ENCODE measurements at regions not wholly inside any gene's neighbourhood (a gene's known extent, or its start where the extent isn't known, plus 50 kb on each side); places are given as distances from the start of the nearest gene placed in this dataset.
"Not testable (repeated sequence)": the region's sequence is repeated elsewhere in the genome, so short reads cannot be mapped to it uniquely, and the experiment has no call there.

DNA sequence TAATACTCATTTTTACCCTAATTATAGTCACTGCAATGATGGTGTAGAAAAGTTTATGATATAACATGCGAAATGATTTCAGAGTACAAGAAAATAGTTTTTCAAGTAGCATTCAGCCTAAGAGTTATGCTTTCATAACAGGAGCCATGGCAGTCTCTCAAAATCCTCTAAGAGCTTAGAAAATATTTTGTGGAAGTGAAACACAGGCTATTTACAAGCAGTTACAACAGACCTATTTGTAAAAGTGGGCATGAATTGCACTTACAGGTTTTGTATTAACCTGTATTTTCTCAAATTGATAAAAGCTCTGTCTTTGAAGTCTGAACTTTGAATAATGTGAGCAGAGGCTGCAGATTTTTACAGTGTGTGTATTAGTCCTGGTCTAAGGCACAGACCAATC is 523.3 kb downstream of the LRRC70 start:
- DNase-seq: no peak
- Histone ChIP-seq H3K4me3 (ENCODE audit: low read length) (no peak overlapping the region), H3K9me3 (ENCODE audit: control insufficient read depth, low read depth, low read length) (no peaks in the 10 kb centered on the region), H3K27me3 (ENCODE audit: control insufficient read depth, insufficient read depth, low read length) (no peaks in the 10 kb centered on the region), H3K27ac (ENCODE audit: low read length) (no peak overlapping the region), H3K36me3 (ENCODE audit: control insufficient read depth, insufficient read depth, low read length) (no peaks in the 10 kb centered on the region), H3K4me1 (ENCODE audit: control insufficient read depth, insufficient read depth, low read length) (no peaks in the 10 kb centered on the region)
- 100% methylated on average over 1 of the region's 1 CpG for WGBS (ENCODE audit: insufficient coverage, low lambda C conversion rate)

DNA sequence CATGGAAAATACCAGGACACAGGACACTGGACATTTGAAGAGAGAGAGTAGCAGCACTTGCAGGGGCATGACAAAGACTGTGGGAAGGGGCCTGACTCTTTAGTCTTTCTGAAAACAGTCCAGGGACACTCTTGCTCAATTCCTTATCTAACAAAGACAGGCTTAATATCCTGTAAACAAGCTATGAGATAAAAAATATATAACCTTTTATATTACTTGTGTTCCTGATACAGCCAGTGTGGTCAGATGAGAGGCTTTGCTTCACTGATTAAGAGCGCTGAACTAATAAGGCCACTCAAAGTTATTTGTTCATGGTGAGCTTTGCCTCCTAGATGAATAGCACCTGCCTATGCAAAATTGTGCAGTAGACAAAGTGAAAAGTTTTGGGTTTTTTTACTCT is 518.7 kb downstream of the LRRC70 start:
- Histone ChIP-seq H3K9me3 (ENCODE audit: control insufficient read depth, low read depth, low read length) (no peaks in the 10 kb centered on the region), H3K4me3 (ENCODE audit: low read length) (no peak overlapping the region), H3K27ac (ENCODE audit: low read length) (no peak overlapping the region)

DNA sequence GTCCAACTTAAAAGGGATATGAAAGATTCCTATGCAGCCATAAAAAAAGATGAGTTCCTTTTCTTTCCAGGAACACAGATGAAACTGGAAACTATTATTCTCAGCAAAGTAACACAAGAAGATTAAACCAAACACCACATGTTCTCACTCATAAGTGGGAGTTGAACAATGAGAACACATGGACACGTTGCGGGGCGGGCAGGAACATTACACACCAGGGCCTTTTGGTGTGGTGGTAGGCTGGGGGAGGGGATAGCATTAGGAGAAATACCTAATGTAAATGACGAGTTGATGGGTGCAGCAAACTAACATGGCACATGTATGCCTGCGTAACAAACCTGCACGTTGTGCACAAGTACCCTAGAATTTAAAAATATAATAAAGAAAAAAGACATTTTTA is 516.1 kb downstream of the LRRC70 start:
- 100% methylated on average over 1 of the region's 6 CpGs for WGBS (ENCODE audit: insufficient coverage, low lambda C conversion rate)
- no peak overlapping the region for H3K27ac ChIP-seq (ENCODE audit: low read length)
- no peaks in the 10 kb centered on the region for H3K36me3 ChIP-seq (ENCODE audit: control insufficient read depth, insufficient read depth, low read length)
- no peaks in the 10 kb centered on the region for H3K4me1 ChIP-seq (ENCODE audit: control insufficient read depth, insufficient read depth, low read length)
- no peak for DNase-seq
- no peaks in the 10 kb centered on the region for H3K9me3 ChIP-seq (ENCODE audit: control insufficient read depth, low read depth, low read length)
- no peaks in the 10 kb centered on the region for H3K27me3 ChIP-seq (ENCODE audit: control insufficient read depth, insufficient read depth, low read length)
- no peak overlapping the region for H3K4me3 ChIP-seq (ENCODE audit: low read length)

More for the DNA sequence above, 518.7 kb downstream of the LRRC70 start:
- Histone ChIP-seq H3K36me3 (ENCODE audit: control insufficient read depth, insufficient read depth, low read length) (no peaks in the 10 kb centered on the region), H3K27me3 (ENCODE audit: control insufficient read depth, insufficient read depth, low read length) (no peaks in the 10 kb centered on the region), H3K4me1 (ENCODE audit: control insufficient read depth, insufficient read depth, low read length) (no peaks in the 10 kb centered on the region)
- DNase-seq: peak in 1 of 2 donors; percentile 7
- WGBS (ENCODE audit: insufficient coverage, low lambda C conversion rate): no CpG with 5 or more reads among the region's 1 CpG

DNA sequence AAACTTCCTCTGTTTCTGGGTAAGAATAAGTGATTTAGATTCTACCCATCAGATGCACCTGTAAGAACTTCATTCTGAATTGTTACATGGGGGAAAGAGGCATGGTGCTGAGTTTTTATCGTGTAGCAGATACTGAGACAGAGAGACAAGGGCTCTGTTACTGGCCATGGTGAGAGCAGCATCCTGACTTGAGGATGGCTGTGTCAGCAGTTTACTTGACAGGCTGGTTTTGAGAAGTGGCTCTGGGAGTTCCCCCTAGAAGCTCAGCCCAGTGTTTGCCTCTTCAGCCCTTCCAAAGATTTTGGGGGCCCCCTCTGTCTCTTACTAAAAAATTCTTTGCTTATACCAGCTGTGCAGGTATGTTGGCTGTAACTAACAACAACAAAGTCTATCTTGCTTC is 510.5 kb downstream of the LRRC70 start:
- Histone ChIP-seq H3K9me3 (ENCODE audit: control insufficient read depth, low read depth, low read length) (peaks cover 5% of the 10 kb centered on the region), H3K4me1 (ENCODE audit: control insufficient read depth, insufficient read depth, low read length) (peaks cover 3% of the 10 kb centered on the region), H3K27me3 (ENCODE audit: control insufficient read depth, insufficient read depth, low read length) (no peaks in the 10 kb centered on the region), H3K36me3 (ENCODE audit: control insufficient read depth, insufficient read depth, low read length) (no peaks in the 10 kb centered on the region), H3K4me3 (ENCODE audit: low read length) (no peak overlapping the region), H3K27ac (ENCODE audit: low read length) (no peak overlapping the region)
- no peak for DNase-seq
- WGBS (ENCODE audit: insufficient coverage, low lambda C conversion rate): no CpG with 5 or more reads among the region's 1 CpG

DNA sequence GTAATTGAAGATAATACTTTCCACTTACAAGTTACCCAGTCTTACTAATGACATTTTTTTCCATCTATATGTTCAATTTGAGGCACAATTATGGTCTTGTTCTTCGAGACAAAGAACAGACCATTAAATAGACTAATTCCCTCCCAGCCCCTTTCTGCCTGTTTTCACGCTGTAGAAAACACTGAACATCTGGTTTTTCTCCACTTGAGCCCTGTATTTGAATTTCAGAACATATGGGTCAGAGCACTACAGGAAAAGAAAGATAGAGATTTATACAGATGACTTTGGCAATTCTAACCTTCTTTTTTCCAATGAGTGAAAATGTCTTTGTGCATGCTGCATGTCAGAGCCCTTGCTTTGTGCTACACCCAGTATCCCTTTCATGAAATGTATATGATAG is 506.9 kb downstream of the LRRC70 start:
- WGBS (ENCODE audit: insufficient coverage, low lambda C conversion rate): 43% methylated on average over 1 of the region's 2 CpGs
- Histone ChIP-seq H3K4me3 (ENCODE audit: low read length) (no peak overlapping the region), H3K9me3 (ENCODE audit: control insufficient read depth, low read depth, low read length) (peaks cover 8% of the 10 kb centered on the region), H3K27ac (ENCODE audit: low read length) (no peak overlapping the region), H3K36me3 (ENCODE audit: control insufficient read depth, insufficient read depth, low read length) (no peaks in the 10 kb centered on the region), H3K27me3 (ENCODE audit: control insufficient read depth, insufficient read depth, low read length) (no peaks in the 10 kb centered on the region), H3K4me1 (ENCODE audit: control insufficient read depth, insufficient read depth, low read length) (peaks cover 3% of the 10 kb centered on the region)
- DNase-seq: no peak

DNA sequence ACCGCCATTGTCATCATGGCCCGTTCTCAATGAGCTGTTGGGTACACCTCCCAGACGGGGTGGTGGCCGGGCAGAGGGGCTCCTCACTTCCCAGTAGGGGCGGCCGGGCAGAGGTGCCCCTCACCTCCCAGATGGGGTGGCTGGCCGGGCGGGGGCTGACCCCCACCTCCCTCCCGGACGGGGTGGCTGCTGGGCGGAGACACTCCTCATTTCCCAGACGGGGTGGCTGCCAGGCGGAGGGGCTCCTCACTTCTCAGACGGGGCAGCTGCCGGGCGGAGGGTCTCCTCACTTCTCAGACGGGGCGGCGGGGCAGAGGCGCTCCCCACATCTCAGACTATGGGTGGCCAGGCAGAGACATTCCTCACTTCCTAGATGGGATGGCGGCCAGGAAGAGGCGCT is 505.1 kb downstream of the LRRC70 start:
- WGBS (ENCODE audit: insufficient coverage, low lambda C conversion rate): no CpG with 5 or more reads among the region's 22 CpGs
- not testable (repeated sequence) for H3K9me3 ChIP-seq (ENCODE audit: control insufficient read depth, low read depth, low read length)

DNA sequence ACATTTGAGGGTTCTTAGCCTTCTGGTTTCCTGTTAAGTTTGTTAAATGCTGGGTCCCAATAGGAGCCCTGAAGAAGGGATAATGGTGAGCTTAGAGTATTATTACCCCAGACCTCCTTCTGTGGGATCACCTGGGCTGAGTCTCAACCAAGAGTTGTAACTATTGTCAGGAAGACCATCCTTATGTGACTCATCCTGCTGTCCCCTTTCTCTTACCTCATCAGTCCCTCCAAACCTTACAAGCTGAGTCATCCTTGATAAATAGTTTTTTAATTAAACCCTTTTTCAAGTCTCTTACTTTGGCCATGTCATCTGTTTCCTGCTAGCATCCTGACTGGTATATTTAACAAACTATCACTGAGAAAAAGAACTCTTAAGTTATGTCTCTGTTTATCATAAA is 502.8 kb downstream of the LRRC70 start:
- H3K36me3 ChIP-seq (ENCODE audit: control insufficient read depth, insufficient read depth, low read length): no peaks in the 10 kb centered on the region
- DNase-seq: no peak
- H3K27ac ChIP-seq (ENCODE audit: low read length): no peak overlapping the region
- H3K4me1 ChIP-seq (ENCODE audit: control insufficient read depth, insufficient read depth, low read length): peaks cover 3% of the 10 kb centered on the region
- peaks cover 8% of the 10 kb centered on the region for H3K9me3 ChIP-seq (ENCODE audit: control insufficient read depth, low read depth, low read length)
- no peaks in the 10 kb centered on the region for H3K27me3 ChIP-seq (ENCODE audit: control insufficient read depth, insufficient read depth, low read length)
- no peak overlapping the region for H3K4me3 ChIP-seq (ENCODE audit: low read length)

More for the DNA sequence above, 505.1 kb downstream of the LRRC70 start:
- H3K36me3 ChIP-seq (ENCODE audit: control insufficient read depth, insufficient read depth, low read length); DNase-seq; H3K4me1 ChIP-seq (ENCODE audit: control insufficient read depth, insufficient read depth, low read length); H3K27ac ChIP-seq (ENCODE audit: low read length); H3K4me3 ChIP-seq (ENCODE audit: low read length); H3K27me3 ChIP-seq (ENCODE audit: control insufficient read depth, insufficient read depth, low read length): not testable (repeated sequence)

DNA sequence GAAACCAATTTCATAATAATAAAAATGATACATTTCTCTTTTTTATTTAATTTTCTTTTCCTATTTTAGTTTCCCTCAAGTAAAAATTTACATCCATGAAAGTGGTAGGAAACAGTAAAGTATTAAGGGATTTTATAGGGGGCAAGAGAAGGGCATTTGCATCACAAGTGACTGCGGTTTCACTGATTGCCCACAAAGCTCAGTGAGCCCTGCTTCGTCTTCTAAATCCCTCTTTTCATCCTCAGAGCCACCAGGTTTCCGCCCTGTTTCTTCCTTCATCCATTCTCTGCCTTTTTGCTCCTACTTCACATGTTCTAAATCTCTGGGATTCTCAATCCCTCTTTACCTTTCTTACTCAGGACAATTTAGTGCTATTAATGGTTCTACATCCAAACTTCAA is 491.4 kb downstream of the LRRC70 start:
- Histone ChIP-seq H3K36me3 (ENCODE audit: control insufficient read depth, insufficient read depth, low read length) (no peaks in the 10 kb centered on the region), H3K9me3 (ENCODE audit: control insufficient read depth, low read depth, low read length) (no peaks in the 10 kb centered on the region), H3K27me3 (ENCODE audit: control insufficient read depth, insufficient read depth, low read length) (no peaks in the 10 kb centered on the region), H3K27ac (ENCODE audit: low read length) (no peak overlapping the region), H3K4me3 (ENCODE audit: low read length) (no peak overlapping the region), H3K4me1 (ENCODE audit: control insufficient read depth, insufficient read depth, low read length) (no peaks in the 10 kb centered on the region)
- DNase-seq: no peak
- 92% methylated on average over 2 of the region's 3 CpGs for WGBS (ENCODE audit: insufficient coverage, low lambda C conversion rate)

DNA sequence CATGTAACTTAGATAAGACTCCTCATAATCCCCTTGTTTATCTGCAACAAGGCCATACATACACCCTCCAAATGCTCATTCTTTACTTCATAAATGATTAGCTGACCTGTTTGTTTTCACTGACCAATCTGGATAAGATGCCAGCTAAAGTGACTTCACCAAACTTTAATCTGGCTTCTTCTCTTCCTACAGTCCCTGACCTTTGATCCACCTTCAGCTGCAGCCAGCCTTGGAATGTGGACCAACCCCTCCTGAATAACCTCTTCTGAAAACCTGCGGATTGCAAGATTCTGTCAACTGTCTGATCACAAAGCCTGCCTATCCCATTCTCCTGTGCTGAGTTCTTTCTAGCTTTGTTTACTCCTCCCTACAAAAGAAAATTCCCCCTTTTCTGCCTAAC is 476.8 kb downstream of the LRRC70 start:
- Histone ChIP-seq H3K4me3 (ENCODE audit: low read length) (no peak overlapping the region), H3K9me3 (ENCODE audit: control insufficient read depth, low read depth, low read length) (no peaks in the 10 kb centered on the region), H3K36me3 (ENCODE audit: control insufficient read depth, insufficient read depth, low read length) (no peaks in the 10 kb centered on the region), H3K4me1 (ENCODE audit: control insufficient read depth, insufficient read depth, low read length) (peaks cover 8% of the 10 kb centered on the region), H3K27me3 (ENCODE audit: control insufficient read depth, insufficient read depth, low read length) (no peaks in the 10 kb centered on the region), H3K27ac (ENCODE audit: low read length) (no peak overlapping the region)
- WGBS (ENCODE audit: insufficient coverage, low lambda C conversion rate): no CpG with 5 or more reads among the region's 1 CpG
- peak; percentile 42 to 52 for DNase-seq

DNA sequence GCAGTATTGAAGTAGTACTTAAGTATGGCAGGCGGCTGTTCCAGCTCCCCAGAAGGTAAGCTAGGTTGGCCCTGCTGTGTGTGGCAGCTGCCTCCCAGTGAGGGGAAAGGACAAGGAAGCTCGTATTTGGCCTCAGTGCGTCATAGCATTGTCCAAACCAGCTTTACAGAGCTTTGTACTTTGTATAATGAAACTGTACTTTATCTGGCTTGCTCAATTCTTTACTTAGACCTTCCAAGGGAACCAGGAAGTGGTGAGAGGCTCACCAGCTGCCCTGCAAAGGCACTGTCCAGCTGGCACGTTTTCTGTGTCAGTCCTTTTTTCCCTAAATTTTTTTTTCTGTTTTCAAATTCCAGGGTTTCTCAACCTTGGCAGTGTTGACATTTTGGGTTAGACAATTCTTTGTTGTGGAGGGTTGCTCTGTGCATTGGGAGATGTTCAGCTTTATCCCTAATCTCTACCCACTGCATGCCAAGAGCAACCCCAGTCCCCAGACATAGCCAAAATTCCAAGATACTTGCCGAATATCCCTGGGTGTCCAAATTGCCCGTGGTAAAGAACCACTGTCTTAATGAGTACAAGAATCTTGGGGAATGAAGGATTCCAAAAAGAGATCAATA is 474.5 kb downstream of the LRRC70 start:
- Histone ChIP-seq H3K9me3 (ENCODE audit: control insufficient read depth, low read depth, low read length) (no peaks in the 10 kb centered on the region), H3K4me1 (ENCODE audit: control insufficient read depth, insufficient read depth, low read length) (peaks cover 8% of the 10 kb centered on the region), H3K4me3 (ENCODE audit: low read length) (no peak overlapping the region), H3K27ac (ENCODE audit: low read length) (peak overlapping the region; percentile 66), H3K36me3 (ENCODE audit: control insufficient read depth, insufficient read depth, low read length) (no peaks in the 10 kb centered on the region), H3K27me3 (ENCODE audit: control insufficient read depth, insufficient read depth, low read length) (no peaks in the 10 kb centered on the region)
- WGBS (ENCODE audit: insufficient coverage, low lambda C conversion rate): 40% methylated on average over 1 of the region's 6 CpGs
- DNase-seq: peak; percentile 43 to 71

DNA sequence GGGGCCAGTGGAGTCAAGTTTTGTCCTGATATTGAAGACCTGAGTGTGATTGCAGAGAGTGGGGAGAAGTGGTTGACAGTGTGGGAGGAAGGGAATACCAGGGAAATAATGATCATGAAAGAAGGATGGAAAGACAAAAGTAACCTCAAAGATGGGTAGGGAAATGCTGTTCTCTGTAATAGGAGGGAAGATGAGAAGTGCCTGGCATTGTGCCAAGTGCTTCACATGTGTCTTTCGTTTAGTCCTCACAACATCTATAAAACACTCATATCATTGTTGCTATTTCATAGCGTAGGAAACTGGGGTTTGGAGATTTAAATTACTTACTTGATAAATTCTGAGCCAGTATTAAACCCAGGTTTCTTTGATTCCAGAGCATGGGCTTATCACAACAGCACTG is 472.3 kb downstream of the LRRC70 start:
- 80% methylated on average over 1 of the region's 2 CpGs for WGBS (ENCODE audit: insufficient coverage, low lambda C conversion rate)
- DNase-seq: no peak

More for the DNA sequence above, 472.3 kb downstream of the LRRC70 start:
- H3K4me1 ChIP-seq (ENCODE audit: control insufficient read depth, insufficient read depth, low read length): peaks cover 8% of the 10 kb centered on the region
- H3K4me3 ChIP-seq (ENCODE audit: low read length): no peak overlapping the region
- H3K9me3 ChIP-seq (ENCODE audit: control insufficient read depth, low read depth, low read length): no peaks in the 10 kb centered on the region
- H3K36me3 ChIP-seq (ENCODE audit: control insufficient read depth, insufficient read depth, low read length): no peaks in the 10 kb centered on the region
- no peak overlapping the region for H3K27ac ChIP-seq (ENCODE audit: low read length)
- H3K27me3 ChIP-seq (ENCODE audit: control insufficient read depth, insufficient read depth, low read length): no peaks in the 10 kb centered on the region

Measured in large intestine (tissue), 3 donors.